HG02981 (cell line): ENCODE measurements at regions not wholly inside any gene's neighbourhood (a gene's known extent, or its start where the extent isn't known, plus 50 kb on each side); places are given as distances from the start of the nearest gene placed in this dataset.
A peak's percentile ranks its signal among the peaks of the same experiment; 100 is the strongest.

Experiments
- ATAC-seq: cut with Tn5 transposase; IDR thresholded peaks from one replicate; pipeline ENCODE4 v1.9.1; 2021; ENCODE audit warnings: mild to moderate bottlenecking, moderate library complexity; ENCODE audit not compliant: unreplicated experiment

DNA sequence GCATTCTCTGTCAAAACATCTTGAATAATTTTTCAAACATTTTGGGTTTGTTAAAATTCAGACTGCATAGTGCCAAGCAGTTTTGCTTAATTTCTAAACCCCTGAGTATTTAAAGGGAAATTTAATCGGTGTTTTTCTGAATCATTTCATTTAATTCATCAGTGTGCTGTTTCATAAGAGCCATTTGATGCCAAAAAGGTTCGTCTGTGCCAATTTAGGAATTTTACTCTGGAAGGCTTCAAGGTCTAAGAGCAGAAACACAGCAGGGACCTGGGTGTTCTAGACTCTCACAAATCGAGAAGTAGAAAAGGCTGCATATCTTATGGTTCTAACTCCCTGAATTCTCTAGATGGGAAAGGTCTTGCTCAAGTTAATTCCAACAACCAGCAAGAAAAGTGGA lies 311.9 kb upstream of the NT5C1B start:
- ATAC-seq = no peak

- ATAC-seq = no peak
Observed at GRCh38 chr2:18900691-18901141, 311.3 kb upstream of the NT5C1B start.

DNA sequence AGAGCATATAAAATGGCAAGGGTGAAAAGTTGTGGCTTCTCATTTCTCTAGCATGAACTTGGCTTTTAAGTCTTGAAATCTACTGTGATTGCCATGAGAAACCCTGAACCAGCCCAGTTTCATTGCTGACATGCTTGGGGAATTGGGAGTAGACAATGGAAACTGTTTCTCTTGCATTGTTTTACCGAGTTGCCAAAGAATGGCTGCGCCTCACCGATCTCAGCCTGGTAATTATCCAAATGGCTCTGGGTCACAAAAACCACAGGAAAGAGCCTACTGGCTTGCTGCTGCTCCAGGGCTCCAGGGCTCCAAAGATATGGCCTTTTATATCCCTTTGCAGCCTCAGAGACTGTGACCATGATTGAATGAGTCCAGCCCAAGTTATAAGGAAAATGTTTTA lies 310.4 kb upstream of the NT5C1B start:
- no peak for ATAC-seq

- ATAC-seq = no peak
Observed at GRCh38 chr2:18898271-18898670, 308.9 kb upstream of the NT5C1B start.

DNA sequence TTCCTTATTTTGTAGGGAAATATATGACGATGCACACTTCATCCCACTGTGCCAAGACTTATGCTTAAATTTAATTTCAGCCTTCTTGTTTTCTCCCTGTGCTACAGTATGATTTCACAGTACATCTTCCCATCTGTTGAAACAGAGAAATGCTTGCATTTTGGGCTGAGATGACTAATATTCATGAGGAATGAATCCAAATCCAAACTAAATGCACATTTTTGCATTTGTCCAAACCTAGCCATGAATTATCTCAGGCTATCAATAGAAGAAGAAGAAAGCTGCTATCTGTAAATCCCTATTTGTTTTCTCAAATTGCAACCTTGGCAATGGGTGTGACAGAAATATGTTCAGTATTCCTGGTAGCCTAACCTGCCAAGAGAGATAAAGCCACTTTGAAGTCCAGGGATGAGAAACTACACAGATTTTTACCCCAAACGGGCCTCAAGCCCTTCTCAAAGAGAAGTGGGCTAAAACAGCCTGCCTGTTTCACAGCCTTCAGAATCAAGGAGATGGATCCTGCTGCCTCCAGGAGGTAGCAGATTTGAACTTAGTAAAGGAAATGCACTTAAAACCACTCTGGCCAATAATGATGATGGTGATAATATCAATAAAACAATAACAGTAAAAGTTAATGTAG lies 306.9 kb upstream of the NT5C1B start:
- ATAC-seq = no peak

GRCh38 chr2:18891600-18892345 lies 302.4 kb upstream of the NT5C1B start:
- ATAC-seq = no peak

- ATAC-seq = no peak
Observed at GRCh38 chr2:18889565-18890332, 300.4 kb upstream of the NT5C1B start.

- no peak for ATAC-seq
Observed at GRCh38 chr2:18885457-18885856, 296.1 kb upstream of the NT5C1B start.

DNA sequence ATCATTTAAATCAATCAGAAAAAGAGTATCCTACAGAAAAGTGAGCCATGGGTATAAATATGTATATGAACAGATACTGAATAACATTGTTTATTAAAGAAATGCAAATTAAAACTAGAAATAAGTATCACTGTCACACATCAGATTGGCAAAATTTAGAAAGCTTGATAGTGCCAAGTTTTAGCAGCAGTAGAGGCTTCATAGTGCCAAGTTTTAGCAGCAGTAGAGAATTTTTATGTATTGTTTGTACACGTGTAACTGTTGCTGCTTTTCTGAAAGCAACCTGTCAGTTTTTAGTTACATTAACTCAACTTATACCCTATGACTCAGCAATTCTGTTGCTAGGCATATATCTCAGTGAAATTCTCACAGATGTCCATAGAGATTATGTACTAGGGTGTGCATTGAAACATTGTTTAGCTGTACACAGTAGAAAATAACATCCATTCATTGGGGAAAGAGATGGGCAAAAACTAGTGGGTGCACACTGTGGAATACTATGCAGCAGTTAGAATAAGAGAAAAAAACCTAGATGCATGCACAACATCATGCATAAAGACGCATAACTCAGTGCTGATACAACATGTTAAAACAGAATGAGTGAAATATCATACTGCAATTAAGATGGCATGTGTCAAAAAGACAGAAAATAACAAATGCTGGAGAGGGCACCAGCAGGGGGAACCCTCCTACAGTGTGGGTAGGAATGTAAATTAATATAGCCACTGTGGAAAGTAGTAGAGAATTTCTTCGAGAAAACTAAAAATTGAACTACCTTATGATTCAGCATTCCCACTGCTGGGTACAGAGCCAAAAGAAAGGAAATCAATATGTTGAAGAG lies 294.5 kb upstream of the NT5C1B start:
- ATAC-seq = no peak

DNA sequence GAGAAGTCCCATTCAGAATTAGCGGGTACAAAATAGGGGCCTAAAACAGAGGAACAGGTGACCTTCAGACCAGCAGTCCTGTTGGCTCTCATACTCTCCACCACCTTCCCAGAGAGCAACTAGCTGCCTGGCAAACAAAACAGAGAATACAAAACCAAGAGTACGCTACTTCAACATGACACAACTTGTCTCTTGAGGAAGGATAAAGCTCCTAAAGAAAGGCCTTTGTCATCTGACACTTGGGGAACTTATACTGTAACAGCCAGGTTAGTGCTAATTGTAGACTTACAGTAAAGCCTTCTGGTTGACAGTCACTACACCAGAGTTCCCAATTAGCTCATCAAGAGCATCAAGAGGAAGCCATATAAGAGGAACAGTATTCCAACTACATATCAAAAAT lies 282.1 kb upstream of the NT5C1B start:
- ATAC-seq = no peak

GRCh38 chr2:18870307-18870706 lies 280.9 kb upstream of the NT5C1B start:
- no peak for ATAC-seq

DNA sequence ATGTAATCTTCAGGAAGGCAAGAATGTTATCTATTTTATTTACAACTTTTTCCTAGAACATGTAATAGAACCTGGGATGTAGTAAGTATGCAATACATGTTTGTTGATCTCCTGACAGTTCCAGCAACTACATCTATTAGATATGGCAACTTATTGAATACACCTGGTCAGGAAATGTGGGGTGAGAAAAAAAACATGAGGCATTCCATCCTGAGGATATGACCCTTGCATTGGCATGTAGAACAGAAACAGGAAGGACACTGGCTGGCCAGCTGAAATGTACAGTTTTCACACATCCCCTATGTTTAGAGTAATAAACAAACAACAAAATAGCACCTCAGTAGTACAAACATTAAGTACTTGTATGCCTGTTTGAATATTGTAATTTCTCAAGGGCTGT lies 272.6 kb upstream of the NT5C1B start:
- ATAC-seq = no peak

- ATAC-seq = no peak
Observed at GRCh38 chr2:18860179-18860578, 270.8 kb upstream of the NT5C1B start.

DNA sequence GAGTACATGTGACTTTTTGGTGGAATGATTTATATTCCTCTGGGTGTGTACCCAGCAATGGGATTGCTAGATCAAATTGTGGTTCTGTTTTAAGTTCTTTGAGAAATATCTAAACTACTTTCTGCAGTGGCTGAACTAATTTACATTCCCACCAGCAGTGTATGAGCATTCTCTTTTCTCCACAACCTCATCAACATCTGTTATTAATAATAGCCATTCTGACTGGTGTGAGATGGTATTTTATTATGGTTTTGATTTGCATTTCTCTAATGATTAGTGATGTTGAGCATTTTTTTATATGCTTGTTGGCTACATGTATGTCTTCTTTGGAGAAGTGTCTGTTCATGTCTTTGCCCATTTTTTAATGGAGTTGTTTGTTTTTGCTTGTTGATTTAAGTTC lies 267.4 kb upstream of the NT5C1B start:
- ATAC-seq = no peak

GRCh38 chr2:18855027-18855426 lies 265.7 kb upstream of the NT5C1B start:
- ATAC-seq = peak; percentile 42

DNA sequence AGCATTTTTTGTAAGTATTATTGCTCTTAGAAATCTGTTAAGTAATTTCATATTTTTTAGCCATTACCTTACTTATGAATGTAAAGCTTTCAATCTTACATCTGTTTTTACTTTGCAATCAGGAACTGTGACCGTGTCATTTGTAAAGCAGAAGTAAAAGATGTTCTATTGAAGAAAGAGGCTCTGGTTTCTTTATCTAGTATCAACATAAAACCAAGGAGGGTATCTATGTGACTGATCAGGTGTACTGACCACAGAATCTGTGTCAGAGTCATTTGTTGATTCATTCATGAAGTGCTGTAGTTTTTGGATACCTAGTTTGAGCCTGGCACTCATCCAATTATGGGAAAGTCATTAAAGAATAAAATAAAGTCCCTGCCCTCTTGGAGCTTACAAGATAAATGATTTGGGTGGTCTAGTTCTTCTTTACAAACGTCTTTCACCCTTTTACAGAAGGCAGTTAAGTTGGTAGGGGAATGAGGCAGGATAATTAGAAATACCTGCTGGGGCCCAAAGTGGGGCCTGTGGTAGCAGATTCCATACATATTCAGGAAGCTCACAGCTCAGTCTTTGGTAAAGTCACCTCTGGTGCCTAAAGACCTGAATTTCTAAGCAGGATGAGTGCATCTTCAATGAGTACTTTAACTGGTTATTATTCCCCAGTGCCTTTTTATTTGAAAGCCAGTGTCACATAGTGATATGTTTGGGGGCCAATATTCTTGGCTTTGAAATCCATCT lies 260.6 kb upstream of the NT5C1B start:
- peak; percentile 92 for ATAC-seq

DNA sequence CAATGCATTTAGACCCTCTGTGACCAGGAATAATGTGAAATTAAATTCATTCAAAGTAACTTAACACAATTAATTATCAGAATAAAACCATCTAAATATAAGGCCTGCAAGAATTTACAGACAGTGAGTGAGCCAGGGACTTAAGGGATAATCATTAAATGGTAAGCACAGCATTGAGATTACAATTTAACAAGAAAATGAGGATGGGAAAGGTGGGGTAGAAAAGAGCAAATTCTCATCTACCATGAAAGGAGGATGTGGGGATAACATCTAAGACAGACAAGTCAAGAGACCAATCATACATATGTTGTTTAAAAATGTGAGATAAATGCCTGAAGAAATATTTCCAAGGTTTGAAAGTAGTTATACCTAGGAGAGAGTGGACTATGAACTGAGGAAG lies 259.3 kb upstream of the NT5C1B start:
- no peak for ATAC-seq

GRCh38 chr2:18845854-18846445 lies 256.6 kb upstream of the NT5C1B start:
- no peak for ATAC-seq

- ATAC-seq = no peak
Observed at GRCh38 chr2:18842836-18843235, 253.5 kb upstream of the NT5C1B start.
